GM18907 (cell line): ENCODE measurements at regions not wholly inside any gene's neighbourhood (a gene's known extent, or its start where the extent isn't known, plus 50 kb on each side); places are given as distances from the start of the nearest gene placed in this dataset.
"Not testable (repeated sequence)": the region's sequence is repeated elsewhere in the genome, so short reads cannot be mapped to it uniquely, and the experiment has no call there.

Experiments used
- ATAC-seq: cut with Tn5 transposase; IDR thresholded peaks from one replicate; pipeline ENCODE4 v1.9.1; 2021; ENCODE audit warnings: mild to moderate bottlenecking, moderate library complexity; ENCODE audit not compliant: unreplicated experiment

DNA sequence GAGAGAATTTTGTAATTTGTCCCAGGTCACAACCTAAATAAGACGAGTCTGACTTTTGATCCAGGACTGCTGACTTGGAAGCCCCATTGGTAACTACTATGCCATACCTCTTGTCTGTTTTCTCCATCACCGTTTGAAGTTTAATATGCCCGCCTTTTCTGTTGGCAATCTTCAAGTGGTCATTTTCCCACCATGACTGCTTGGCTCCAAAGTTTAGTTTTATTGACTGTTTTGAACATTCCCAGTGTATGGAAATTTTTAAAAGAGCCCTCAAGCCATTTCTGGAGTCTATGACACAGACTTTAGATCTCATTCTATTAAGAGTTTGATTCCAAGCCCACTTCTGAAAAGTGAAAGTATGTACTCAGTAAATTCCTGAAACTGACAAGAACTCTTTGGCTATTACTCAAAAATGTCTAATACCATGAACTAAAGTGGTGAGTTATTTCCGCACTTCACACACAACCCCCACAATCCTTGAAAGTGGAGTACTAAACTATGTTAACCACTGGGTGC is 136.7 kb upstream of the ADAMTS9 start:
- ATAC-seq = no peak

DNA sequence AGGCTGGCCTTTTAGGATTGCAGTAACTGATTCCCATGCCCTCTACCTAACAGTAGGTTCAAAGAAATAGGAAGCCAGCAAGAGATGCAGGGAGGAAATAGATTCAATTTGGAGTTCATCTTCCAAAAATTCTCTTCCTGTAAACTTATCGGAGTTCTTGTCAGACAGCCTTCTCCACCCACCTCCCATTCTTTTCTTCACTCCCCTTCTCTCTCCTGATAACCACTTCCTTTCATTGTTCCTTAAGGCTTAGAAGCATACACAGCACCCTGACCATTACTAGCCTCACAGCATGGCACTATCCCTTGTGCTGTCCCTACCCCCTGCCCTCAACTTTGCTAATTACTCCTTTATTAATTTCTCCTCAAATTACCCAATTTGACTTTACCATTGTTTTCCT is 130.4 kb upstream of the ADAMTS9 start:
- ATAC-seq = no peak

DNA sequence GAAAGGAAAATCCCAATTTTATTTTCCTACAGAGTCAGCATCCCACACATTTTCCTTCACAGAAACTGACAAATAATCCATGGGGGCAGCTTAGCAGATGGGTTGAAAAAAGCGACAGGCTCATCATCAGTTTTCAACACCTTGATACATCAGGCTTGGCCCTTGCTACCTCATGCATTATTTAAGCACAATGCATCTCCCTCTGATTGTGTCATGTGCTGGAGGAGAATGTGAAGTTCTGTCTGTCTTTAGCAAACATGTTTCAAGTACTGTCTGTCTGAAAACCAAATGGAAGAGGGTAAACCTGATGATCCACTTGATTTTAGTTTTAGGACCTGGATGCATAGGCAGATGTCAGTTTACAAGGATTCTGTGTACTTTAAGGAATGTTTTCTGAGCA is 128.6 kb upstream of the ADAMTS9 start:
- ATAC-seq = no peak

DNA sequence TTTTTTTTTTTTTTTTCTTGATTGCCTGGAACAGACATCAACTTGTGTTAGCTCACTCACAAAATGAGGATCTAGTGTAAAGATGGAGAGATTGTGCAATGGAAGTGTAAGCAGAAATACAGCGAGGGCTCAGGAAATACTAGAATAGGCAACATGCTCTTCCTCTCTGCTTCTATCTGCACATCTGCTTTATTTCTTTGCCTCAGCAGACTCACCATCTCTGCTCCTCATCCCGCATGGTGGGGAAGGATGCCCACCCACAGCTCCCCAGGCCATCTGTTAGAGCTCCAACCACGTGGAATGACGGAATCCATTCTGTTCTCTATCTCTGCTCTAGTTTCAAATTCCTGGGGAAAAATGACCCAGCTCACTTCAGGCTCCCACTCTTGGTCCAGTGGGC is 128.0 kb upstream of the ADAMTS9 start:
- no peak for ATAC-seq

DNA sequence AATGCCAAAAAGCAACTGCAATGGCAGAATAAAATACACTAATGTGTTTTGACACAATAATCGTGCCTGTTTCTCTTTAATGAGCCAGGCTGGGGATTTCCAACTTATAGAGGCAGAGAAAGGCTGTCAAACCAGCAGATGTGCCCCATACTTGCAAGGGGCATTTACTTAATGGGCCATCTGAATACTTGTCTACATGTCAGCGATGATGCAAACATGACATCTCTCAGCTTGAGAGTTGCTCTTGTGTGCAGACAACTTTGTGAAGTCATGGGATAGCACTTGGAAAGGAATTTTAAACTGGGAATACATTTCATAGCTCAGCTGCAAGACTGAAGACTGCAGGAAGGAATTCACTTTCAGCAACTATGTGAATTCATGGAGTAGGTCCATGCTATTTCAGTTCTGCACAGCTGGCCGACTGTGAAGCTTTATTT is 127.4 kb upstream of the ADAMTS9 start:
- no peak for ATAC-seq

DNA sequence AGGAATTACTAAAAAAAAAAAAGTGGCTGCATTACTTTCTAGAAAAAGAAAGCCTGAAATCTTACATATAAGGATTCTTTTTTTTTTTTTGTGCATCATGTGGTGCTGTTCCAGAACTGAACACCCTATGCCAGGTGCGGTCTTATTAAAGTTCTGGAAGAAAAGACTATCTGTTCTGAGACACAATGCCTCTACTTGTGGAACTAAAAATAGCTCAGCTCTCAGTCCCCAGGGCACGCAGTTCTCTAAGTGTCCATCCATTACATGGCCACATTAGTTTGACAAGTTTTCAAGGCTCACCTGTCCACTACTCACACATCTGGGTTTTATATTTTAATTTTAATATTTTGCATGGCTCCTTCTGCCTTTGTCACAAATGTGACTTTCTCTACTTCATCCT is 126.6 kb upstream of the ADAMTS9 start:
- no peak for ATAC-seq

DNA sequence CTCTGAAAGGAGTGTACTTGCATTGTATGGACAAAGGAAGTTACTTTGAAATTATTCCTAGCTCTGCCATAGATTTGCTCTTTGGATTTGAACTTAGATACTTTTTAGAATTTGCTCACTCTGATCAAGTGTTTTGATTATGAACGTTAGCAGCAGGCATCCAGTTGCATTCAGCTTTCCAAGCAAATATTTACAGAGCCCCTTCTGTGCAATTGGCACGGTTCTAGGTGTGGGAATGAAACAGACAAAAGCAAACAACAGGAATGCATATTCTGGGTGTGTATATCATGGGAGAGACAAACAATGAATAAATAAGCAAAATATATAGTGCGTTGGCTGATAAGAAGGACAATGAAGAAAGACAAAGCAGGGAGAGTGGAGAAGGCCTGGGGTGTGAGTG is 125.5 kb upstream of the ADAMTS9 start:
- no peak for ATAC-seq

DNA sequence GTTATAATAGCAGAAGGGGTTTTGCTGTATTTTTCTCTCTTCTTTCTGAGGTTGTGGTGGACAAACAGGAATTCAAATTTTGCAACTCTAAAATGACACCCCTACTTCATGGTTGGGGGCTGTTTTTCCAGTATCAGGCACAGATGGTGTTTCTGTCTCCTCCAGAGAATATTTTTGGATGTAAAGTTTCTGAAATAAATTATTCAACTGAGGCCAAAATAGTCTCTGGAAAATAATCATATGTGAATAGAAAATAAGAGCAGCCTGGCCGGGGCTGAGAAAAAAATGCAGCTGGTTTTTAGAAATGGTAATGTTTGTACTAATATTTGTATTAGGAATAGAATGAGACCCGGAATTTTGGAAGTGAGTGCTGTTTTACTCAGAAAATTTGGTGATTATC is 121.3 kb upstream of the ADAMTS9 start:
- no peak for ATAC-seq

DNA sequence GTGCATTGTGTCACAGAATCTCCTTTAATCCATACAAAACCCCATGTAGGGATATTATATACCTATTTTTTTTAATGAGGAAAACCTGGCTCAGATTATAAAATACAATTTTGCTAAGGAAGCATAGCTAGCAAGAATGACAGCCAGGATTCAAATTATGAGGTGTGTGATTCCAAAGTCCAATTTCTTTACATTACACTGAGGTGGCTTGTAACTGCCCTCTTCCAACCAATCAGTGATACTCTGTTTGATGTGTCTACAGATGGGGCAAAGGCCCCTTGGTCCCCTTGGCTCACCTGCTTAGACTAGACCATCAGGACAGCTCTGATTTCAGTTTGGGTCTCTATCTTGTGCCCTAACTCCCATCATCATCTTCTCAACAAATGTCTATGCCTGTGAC is 120.3 kb upstream of the ADAMTS9 start:
- ATAC-seq = no peak

DNA sequence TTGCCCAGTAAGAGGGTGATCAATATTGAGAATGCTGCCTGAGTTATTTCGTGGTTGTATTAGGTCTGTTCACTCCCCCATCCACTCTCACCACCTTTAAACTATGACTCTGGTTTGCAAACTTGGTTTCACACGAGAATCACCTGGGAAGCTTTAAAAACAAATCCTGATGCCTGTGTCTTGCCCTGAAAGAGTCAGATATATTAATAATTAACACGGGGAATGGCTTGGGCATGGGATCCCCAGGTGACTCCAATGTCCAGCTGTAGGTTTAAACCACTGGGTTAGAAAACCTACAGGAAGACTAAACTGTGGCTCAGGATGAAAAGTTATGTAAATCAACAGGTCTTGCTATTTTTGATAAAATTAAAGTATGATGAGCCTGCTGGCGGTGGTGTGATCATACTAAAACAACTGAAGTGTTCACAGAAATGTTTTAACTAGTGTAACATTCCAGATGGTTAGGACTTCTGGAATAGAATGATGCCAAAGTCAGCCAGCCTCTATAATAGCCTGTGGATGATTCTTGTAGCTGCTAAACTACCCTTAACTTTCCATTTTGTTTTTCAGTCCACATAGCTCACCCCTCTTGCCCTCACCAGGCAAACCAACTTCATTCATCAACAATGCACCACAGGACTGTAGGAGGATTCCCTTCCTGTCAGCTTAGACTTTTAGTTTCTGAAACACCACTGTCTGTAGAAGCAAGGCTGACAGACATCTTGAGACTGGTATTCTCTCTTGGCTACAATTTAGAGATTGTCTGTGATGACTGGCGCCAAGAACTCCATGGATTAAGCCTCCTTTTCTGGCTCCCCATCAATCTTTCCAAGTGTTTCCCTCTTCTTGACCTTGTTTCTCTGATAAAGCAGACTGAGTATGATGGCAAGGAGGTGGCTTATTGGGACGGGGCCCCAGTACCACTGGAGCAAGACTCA is 119.1 kb upstream of the ADAMTS9 start:
- no peak for ATAC-seq

DNA sequence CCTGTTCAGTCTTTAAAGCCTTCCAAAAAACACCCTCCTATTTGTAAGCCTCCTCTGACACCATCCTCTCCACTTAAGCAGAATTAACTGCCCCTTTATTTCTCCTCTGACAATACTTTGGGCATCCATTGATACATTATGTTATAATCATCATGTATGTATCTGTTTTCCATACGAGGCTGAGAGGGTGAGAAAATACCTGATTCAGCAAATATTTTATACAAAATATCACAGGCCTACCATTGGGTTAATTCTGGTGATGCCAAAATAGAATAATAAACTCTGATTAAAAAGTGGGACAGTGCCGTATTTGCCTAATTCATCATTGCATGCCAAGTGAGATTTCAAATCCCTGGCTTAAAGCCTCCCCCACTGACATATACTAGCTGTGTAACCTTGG is 118.2 kb upstream of the ADAMTS9 start:
- no peak for ATAC-seq

DNA sequence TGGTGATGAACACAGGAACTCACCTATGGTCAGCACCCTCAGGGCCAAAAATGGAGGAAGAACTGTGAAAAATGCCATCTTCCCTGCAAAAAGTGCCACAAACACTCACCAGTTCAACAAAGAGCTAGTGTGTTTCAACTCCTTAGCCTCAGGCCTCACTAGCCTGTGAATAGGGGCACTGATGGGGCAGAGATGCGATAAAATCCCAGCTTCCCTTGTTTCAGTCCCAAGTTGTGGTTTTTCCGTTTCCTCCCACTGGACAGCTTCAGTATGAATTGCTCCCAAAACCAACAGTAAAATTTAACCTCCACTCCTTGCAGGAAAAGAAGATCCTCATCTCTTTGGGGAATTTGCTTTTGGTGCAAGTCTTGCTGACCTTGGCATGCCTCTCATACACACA is 117.4 kb upstream of the ADAMTS9 start:
- ATAC-seq = no peak

DNA sequence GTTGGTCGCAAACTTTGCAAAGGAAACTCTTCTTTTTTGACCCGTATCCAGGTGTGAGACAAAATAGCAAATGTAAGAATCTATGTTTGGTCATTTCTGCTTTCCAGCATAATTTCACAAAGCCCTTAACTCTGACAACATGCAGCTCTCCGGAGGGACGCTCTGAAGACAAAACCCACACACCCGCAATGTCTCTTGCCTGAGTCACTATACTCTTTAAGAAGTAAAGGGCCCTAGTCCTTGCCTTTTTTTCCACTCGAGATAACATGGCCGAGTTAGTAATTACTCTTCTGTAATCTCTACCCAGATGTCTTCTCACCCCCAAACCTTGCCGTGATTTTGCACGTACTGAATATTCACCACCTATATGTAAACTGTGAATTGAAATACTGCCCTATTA is 115.7 kb upstream of the ADAMTS9 start:
- ATAC-seq = no peak

DNA sequence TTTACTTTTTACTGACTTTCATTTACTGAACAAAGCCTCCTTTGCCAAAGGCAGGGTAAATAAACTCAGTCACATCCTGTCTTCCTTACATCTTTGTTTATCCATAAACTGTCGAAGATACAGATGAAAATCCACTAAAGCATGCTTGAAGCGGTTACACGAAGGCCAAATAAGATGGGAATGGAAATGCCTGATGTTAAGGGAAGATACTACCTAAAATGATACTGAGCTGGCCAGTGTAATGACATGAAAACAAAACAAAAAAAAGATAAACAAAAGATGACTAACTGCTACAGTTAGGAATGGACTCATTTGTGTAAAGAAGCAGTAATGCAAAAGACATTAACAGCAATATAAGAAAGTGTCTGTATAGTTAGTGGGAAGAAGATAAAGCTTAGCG is 114.7 kb upstream of the ADAMTS9 start:
- ATAC-seq = no peak

DNA sequence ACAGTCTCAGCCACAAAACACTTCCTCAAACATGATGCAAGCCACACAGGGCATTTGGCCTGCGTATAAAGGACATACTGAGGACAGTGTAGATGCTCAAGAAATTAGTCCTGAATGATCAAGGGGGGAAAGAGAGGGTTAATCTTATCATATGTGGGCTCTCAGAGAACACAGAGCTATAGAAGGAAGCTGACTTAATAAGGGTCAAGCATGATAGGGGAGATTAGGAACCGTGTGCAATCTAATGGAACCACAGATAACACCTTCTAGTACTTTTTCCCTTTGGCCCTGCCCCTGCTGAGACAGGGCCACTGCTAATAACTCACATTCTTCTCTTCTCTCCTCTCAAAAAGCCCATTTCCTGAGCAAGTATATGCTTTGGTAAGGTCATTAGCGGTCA is 114.1 kb upstream of the ADAMTS9 start:
- no peak for ATAC-seq

DNA sequence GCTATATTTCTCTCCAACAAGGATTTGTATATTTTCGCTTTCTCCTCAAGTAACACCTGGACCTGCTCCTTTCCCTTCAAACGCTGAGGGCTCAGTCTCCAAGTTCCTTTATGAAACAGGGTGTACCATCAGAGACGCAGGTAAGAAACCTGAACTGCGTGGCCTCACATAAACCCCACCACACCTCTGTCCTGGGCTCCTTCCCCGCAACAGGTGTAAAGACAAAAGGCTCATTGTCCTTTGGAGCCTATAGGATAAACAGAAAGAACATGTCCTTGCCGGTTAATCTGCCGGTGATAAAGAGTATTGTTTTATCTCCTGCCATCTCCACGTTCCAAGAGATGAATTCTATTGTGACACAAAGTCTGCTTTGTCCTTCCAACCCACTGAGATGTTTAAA is 111.8 kb upstream of the ADAMTS9 start:
- no peak for ATAC-seq

DNA sequence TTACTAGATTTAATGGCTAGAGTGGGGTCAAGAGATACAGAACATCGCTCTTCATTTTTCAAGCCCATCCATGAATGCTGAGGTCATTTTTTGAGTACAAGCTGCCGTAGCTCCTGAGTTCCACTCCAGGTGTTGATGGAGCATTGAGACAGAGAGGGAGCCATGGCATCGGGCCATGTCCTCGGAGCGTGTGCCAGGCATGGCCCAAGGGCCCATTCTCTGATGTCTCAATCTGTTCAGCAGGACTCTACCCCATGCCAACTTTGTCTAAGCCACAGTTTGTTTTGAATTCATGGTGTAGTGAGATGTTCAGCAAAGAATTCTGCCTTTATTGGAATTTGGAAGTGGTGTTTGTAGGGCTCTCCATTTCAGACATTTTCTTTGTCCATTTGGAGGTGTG is 110.5 kb upstream of the ADAMTS9 start:
- no peak for ATAC-seq

DNA sequence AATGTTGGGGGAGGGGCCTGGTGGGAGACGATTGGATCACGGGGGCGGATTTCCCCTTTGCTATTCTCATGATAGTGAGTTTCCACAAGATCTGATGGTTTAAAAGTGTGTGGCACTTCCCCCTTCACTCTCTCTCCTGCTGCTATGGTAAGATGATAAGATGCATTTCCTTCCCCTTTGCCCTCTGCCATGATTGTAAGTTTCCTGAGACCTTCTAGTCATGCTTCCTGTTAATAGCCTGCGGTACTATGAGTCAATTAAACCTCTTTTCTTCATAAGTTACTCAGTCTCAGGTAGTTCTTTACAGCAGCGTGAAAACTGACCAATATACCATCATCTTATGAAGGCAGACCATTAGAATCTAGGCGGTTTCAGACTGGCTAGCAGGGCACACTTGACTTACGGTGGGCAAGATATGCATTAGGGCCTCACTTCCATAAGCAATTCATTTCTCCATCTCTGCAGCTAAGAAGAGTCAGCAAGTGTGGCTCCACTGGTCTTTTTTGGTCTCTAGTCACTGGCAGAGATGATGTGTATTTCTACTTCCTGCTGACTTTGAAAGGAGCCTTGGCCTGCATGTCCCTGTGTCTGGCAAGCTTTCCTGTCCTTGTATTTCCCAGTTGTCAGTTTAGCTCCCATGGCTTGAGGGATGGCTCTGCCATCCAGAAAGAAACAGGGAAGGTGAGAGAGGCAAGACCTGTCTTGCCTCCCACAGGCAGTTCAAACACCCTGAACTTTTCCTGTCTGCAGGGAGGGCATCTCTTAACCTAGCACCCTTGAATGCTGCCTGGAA is 109.0 kb upstream of the ADAMTS9 start:
- ATAC-seq = no peak

DNA sequence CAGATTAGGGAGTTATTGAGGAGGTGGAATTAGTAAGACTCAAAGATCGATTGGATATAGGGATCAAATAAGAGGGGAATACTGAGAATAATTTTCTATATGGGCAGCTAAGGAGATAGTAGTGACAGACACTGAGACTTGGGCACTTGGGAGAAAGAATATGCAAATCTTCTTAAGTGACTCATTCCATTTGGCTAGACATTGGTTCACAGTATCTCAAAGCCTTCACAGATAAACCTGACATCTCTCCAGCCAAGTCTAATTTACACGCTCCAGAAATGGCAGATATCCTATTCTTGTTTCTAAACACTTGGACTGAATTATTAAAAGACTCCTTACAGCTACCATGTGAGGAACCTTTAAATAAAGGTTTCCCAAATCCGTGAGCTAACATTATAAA is 104.6 kb upstream of the ADAMTS9 start:
- ATAC-seq = no peak

DNA sequence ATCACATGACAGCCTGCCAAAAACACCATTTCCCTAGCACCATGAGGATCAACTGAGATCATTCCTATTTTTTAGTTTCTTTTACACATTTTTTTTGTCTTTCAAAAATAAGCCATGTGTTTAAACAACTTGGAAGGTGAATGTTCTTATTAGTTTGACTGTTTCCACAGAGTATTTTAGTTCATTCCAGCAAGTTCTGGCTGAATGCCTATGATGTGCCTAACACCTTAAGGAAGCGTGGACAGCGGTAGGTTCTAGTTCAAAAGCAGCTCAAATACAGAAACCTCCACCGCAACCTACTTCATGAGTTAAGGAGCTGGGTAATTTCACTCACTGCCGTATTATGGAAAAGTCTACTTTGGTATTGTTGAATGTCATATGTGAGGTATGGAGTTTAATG is 101.3 kb upstream of the ADAMTS9 start:
- ATAC-seq = no peak

DNA sequence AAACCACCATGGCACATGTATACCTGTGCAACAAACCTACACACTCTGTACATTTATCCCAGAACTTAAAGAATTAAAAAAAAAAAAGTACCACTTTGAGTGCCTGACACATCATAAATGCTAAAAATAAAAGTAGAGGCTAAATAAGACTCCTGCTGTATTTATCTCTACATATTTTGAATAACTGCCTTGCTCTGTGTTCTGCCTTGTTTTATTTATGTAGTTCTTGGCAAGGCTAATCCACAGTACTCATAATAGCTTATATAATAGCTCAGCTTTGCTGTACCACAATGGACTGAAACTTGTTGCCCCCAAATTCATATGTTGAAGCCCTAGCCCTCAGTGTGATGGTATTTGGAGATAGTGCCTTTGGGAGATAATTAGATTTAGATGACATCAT is 95.4 kb upstream of the ADAMTS9 start:
- no peak for ATAC-seq

DNA sequence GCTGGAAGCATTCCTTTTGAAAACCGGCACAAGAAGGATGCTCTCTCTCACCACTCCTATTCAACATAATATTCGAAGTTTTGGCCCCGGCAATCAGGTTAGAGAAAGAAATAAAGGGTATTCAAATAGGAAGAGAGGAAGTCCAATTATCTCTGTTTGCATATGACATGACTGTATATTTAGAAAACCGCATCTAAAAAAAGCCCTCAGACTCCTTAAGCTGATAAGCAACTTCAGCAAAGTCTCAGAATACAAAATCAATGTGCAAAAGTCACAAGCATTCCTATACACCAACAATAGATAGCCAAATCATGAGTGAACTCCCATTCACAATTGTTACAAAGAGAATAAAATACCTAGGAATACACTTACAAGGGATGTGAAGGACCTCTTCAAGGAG is 93.1 kb upstream of the ADAMTS9 start:
- ATAC-seq = not testable (repeated sequence)
